Liver (tissue), 3 donors: ENCODE measurements at regions not wholly inside any gene's neighbourhood (a gene's known extent, or its start where the extent isn't known, plus 50 kb on each side); places are given as distances from the start of the nearest gene placed in this dataset.
"Not testable (repeated sequence)": the region's sequence is repeated elsewhere in the genome, so short reads cannot be mapped to it uniquely, and the experiment has no call there.

Experiments used
- CTCF ChIP-seq: fragments of 150-350 bp; IDR thresholded peaks from 2 replicates; pipeline ENCODE4 v1.5.1; 2017; ENCODE audit warnings: improper control_type of control experiment, low read depth, low read length; ENCODE audit not compliant: missing input control
- EGR1 ChIP-seq, 2 donors: IDR thresholded peaks; 2 replicates each; pipeline ENCODE4 v1.6.1; 2016 to 2018; ENCODE audit warnings: antibody characterized with exemption in 2 of 2, low read depth in 2 of 2
- MAX ChIP-seq: IDR thresholded peaks from 2 replicates; pipeline ENCODE4 v1.6.1; 2016; ENCODE audit warnings: antibody characterized with exemption
- donor health status: healthy.
- donor health status: healthy.

- TF ChIP-seq CTCF; MAX; EGR1 (IDR thresholded peaks at IDR 0.05; ENCODE audit: low read depth in 2 of 2): not testable (repeated sequence)
These were observed 171.8 kb downstream of the NPIPB11 start for GRCh38 chr16:29234536-29235275.
